Colonic mucosa (tissue), 4 donors: ENCODE measurements at regions not wholly inside any gene's neighbourhood (a gene's known extent, or its start where the extent isn't known, plus 50 kb on each side); places are given as distances from the start of the nearest gene placed in this dataset.
"Not testable (repeated sequence)": the region's sequence is repeated elsewhere in the genome, so short reads cannot be mapped to it uniquely, and the experiment has no call there.

Experiments
- DNase-seq: peaks from one replicate; pipeline ENCODE4 v3.0.0-alpha.2; 2020
- H3K27ac ChIP-seq: fragments of 200-600 bp; one replicate; pipeline ENCODE4 v1.8.0; 2021
- H3K27me3 ChIP-seq: fragments of 200-600 bp; one replicate; pipeline ENCODE4 v1.8.0; 2021
- H3K36me3 ChIP-seq: fragments of 200-600 bp; one replicate; pipeline ENCODE4 v1.8.0; 2021
- H3K4me1 ChIP-seq: fragments of 200-600 bp; one replicate; pipeline ENCODE4 v1.8.0; 2021; ENCODE audit warnings: mild to moderate bottlenecking
- H3K4me3 ChIP-seq: fragments of 200-600 bp; one replicate; pipeline ENCODE4 v1.8.0; 2021
- H3K9ac ChIP-seq, 2 donors: one replicate each; pipeline ENCODE4 v1.7.0; 2013; ENCODE audit warnings: control low read depth in 2 of 2, low read depth in 2 of 2, low read length in 2 of 2
- H3K9me3 ChIP-seq: fragments of 200-600 bp; one replicate; pipeline ENCODE4 v1.8.0; 2021
- intact Hi-C: fragments of 100-400 bp; cut with DNase I; formaldehyde crosslinking; loops from one replicate; pipeline ENCODE4 v1.14.1; 2022
- TF ChIP-seq, protein P1 (sequence below): fragments of 200-600 bp; IDR thresholded peaks from one replicate; pipeline ENCODE4 v1.8.0; 2022; ENCODE audit warnings: antibody characterized with exemption, mild to moderate bottlenecking
- donor health status: healthy.
- donor health status: DM: no; HTN: no; CAD: no.
- donor health status: DM: no; HTN: no; CAD: no.

DNA sequence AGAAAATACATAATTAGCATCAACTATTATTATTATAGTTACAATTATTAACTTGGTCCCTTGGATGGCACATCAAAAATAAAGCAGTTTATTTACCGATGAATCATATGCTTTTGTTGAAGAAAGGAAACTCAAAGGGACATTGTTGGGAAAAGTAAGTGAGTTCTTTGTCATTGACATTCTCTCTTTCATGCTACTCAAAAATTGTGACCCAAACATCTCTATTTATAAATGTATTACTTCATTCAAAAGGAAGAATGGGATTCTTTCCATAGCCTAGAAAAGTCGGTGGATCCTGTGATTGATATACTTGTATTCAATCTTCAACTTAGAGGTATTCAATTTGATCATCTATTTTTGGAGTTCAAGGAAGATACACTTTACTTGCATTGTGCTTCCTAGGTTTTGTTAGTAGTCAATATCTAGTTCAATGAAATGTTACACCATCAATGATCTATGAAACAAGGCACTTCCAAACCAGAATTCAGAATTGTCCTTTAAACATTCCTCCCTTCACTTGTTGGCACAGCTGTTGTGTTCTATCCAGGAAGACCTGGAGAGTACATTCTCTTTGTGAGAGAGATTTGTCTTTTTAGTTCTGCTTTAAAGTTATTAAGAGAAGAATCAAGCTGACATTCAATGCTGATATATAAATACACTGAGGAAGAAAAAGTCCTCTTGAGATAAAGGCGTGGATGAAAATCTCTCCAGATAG lies 235.2 kb downstream of the TMEM26 start:
- no peaks in the 10 kb centered on the region for H3K4me1 ChIP-seq
- no peaks in the 10 kb centered on the region for H3K9me3 ChIP-seq
- DNase-seq, result no peak
- intact Hi-C loops, result no loop called here
- no peaks in the 10 kb centered on the region for H3K27me3 ChIP-seq
- H3K36me3 ChIP-seq, result no peaks in the 10 kb centered on the region
- TF ChIP-seq, protein P1, sequence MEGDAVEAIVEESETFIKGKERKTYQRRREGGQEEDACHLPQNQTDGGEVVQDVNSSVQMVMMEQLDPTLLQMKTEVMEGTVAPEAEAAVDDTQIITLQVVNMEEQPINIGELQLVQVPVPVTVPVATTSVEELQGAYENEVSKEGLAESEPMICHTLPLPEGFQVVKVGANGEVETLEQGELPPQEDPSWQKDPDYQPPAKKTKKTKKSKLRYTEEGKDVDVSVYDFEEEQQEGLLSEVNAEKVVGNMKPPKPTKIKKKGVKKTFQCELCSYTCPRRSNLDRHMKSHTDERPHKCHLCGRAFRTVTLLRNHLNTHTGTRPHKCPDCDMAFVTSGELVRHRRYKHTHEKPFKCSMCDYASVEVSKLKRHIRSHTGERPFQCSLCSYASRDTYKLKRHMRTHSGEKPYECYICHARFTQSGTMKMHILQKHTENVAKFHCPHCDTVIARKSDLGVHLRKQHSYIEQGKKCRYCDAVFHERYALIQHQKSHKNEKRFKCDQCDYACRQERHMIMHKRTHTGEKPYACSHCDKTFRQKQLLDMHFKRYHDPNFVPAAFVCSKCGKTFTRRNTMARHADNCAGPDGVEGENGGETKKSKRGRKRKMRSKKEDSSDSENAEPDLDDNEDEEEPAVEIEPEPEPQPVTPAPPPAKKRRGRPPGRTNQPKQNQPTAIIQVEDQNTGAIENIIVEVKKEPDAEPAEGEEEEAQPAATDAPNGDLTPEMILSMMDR, result no peak
- H3K4me3 ChIP-seq, result no peak overlapping the region
- no peak overlapping the region for H3K27ac ChIP-seq
- H3K9ac ChIP-seq, result no peak overlapping the region

DNA sequence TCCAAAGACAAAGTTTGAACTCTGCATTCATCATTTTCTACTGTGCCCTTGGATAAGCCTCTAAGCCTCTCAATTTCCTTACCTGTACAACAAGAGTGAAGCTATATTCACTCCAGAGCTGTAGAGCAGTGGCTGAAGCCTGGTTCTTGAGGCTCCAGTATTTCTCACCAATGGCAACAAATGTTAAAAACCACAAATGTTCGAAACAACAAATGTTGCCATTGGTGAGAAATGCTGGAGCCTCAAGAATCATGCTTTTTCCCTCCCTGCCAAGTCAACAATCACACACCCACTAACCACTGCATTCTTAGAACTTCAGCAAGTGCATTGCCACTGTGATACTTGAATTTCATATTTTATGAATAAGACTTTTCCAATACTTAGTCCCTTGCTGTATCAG lies 237.9 kb downstream of the TMEM26 start:
- no peak for DNase-seq
- no peaks in the 10 kb centered on the region for H3K36me3 ChIP-seq
- H3K4me1 ChIP-seq, result no peaks in the 10 kb centered on the region
- TF ChIP-seq, protein P1, result no peak
- intact Hi-C loops, result no loop called here
- no peaks in the 10 kb centered on the region for H3K9me3 ChIP-seq
- no peaks in the 10 kb centered on the region for H3K27me3 ChIP-seq
- H3K4me3 ChIP-seq, result no peak overlapping the region
- no peak overlapping the region for H3K27ac ChIP-seq
- H3K9ac ChIP-seq, result no peak overlapping the region

DNA sequence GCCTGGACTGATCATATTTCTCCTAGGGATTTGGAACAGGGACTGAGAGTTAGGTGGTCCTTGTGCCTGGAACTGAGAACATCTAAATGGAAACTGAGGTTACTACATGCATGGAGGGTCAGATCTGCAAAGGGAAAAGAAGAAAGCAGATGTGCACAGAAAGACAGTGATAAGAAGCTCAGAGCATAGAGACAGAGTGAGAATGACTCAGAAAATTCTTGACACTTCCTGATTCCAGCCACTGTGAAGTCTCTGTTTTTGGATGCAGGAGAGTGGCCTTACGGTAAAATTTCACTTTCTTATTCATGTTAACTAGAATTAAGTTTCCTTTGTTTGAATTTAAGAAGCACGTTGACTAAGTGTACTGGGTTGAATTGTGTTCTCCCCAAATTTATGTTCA lies 241.7 kb downstream of the TMEM26 start:
- TF ChIP-seq, protein P1, result no peak
- DNase-seq, result no peak
- Histone ChIP-seq H3K4me3 (no peak overlapping the region), H3K27ac (no peak overlapping the region), H3K27me3 (no peaks in the 10 kb centered on the region), H3K4me1 (no peaks in the 10 kb centered on the region), H3K9me3 (no peaks in the 10 kb centered on the region), H3K36me3 (no peaks in the 10 kb centered on the region), H3K9ac (no peak overlapping the region)
- intact Hi-C loops, result no loop called here

DNA sequence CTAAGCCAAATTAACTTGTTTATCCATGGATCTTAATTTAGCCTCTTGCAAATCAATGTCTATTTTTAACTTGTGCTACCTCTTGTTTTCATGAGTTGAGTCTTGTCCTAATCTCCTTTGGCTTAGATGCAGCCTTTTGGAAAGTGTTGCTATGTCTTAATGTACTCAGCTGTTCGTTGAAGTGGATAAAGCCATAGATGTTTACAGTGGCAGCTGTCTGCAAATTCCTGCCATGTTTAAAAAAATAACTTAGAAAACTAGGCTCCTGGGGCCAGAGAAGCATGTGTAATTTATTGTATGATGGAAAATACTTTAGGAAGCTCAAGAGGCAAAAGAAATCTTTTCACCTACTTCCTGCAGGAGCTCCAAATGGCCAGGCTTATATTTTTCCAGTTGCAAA lies 253.1 kb upstream of the RHOBTB1 start:
- H3K27ac ChIP-seq, result no peak overlapping the region
- no peak overlapping the region for H3K4me3 ChIP-seq
- no peak overlapping the region for H3K9ac ChIP-seq
- H3K9me3 ChIP-seq, result no peaks in the 10 kb centered on the region
- TF ChIP-seq, protein P1, result no peak
- no peaks in the 10 kb centered on the region for H3K4me1 ChIP-seq
- intact Hi-C loops, result no loop called here
- no peak for DNase-seq
- no peaks in the 10 kb centered on the region for H3K27me3 ChIP-seq
- no peaks in the 10 kb centered on the region for H3K36me3 ChIP-seq

DNA sequence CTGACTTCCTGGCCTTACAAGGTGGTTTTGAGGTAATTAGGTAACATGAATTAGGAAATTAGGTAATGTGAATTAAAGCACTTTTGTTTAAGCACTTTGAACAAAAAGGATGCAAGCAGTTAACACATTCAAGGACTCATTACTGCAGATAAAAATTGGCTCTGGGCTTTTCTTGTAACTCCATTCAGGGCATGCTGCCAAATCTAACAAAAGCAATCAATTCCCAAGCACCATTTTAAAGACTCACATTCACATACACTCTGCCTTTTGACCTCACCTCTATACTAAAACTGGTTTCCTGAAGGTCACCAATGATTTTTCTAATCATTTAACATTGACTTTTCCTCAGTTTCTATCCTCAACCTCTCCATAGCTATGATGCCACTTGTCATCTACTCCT lies 251.2 kb upstream of the RHOBTB1 start:
- H3K9me3 ChIP-seq, result no peaks in the 10 kb centered on the region
- TF ChIP-seq, protein P1, result no peak
- H3K27me3 ChIP-seq, result no peaks in the 10 kb centered on the region
- no peak overlapping the region for H3K9ac ChIP-seq
- intact Hi-C loops, result no loop called here
- H3K27ac ChIP-seq, result no peak overlapping the region
- no peaks in the 10 kb centered on the region for H3K36me3 ChIP-seq
- no peak overlapping the region for H3K4me3 ChIP-seq
- DNase-seq, result no peak
- no peaks in the 10 kb centered on the region for H3K4me1 ChIP-seq

DNA sequence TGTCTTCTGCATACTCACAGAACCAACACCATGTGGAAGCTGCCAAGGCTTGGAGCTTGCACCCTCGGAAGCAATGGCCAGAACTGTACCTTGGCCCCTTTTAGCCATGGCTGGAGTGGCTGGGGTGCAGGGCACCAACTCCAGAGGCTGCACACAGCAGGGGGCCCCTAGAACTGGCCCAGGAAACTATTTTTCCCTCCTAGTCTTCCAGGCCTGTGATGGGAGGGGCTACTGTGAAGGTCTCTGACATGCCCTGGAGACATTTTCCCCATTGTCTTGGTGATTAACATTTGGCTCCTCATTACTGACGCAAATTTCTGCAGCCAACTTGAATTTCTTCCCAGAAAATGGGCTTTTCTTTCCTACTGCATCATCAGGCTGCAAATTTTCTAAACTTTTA lies 248.6 kb upstream of the RHOBTB1 start:
- H3K9ac ChIP-seq, H3K27me3 ChIP-seq, H3K27ac ChIP-seq, H3K9me3 ChIP-seq, DNase-seq, H3K36me3 ChIP-seq, H3K4me1 ChIP-seq, H3K4me3 ChIP-seq, intact Hi-C loops: not testable (repeated sequence)
